NOMO-1 treated with DMSO at 0.1 percent for 48 hours (cell line): ENCODE measurements at regions not wholly inside any gene's neighbourhood (a gene's known extent, or its start where the extent isn't known, plus 50 kb on each side); places are given as distances from the start of the nearest gene placed in this dataset.

Experiments used
- DNase-seq: peaks from one replicate; lab custom pipeline; 2025; ENCODE audit not compliant: unreplicated experiment; lab: John Stamatoyannopoulos, UW

GRCh38 chr11:70735976-70736375 is 337.6 kb downstream of the CTTN start:
- no peak for DNase-seq

- no peak for DNase-seq
Observed at GRCh38 chr11:70736461-70736860, 338.1 kb downstream of the CTTN start.

DNA sequence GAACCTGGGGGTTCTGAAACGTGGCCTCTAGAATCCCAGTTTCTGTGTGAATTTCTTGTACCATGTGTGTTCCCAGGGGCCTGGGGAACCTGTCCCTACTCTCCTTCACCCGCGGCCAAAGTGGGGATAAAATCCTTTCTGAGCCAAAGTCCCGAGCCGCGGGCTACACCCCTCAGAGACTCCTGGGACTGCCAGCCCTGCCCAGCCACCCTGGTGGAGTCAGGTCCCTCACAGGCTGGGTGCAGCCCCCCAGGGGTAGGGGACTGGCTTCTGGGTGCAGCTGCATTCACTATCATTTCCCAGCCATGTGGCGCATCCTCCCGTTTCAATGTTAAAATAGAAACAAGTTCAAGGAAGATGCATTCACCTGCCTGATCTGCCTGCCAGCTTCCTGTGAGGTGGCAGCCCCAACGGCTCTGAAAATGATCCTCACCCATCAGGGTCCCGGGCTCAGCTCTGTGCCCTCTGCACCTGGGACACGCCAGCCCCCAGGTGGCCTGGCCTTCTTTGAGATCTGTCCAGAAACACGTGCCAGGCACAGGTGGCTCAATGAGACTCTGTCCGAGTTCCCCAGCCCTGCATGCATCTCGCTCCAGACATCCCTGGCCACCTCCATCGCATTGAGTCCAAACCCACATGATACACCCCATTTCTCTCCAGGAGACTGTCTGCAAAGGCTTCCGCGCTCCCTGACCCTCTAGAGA is 338.8 kb downstream of the CTTN start:
- no peak for DNase-seq

DNA sequence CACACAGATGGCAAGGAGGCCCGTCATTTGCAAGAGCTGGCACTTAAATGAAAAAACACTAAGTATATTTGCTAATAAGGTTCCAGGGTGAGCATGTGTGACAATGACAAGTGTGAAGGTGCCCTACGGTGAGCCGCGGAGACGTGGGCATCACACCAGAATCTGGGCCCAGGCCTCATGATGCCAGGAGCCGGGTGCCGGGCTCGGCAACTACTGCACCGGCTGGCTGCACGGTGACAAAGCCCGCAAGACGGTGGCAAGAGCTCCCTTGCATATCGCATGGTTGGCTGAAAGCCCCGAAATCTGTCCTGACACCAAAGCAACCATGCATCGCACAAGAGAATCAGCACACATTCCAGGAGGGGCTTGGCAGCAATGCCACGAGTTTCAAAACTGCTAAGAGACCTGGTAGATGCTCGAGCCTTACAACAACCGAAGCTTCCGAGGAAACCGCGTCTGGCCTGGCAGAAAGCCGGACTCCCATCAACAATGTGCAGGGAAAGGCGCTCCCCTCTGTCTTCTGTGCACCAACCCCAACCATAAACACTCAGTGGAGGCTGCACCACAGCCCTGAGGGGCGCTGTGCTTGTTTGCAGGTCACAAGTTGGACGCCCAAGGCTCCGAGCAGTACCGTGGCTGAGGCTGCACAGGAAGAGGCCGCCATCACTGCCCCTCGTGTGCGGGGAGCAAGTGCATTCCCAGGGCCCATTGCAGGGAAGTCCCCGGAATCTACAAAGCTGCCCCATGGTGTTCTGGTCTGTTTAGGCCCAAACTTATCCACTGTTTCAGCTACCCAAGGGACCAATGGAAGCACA is 339.7 kb downstream of the CTTN start:
- DNase-seq, result no peak

- DNase-seq, result no peak
Observed at GRCh38 chr11:70738661-70739060, 340.3 kb downstream of the CTTN start.

- no peak for DNase-seq
Observed at GRCh38 chr11:70739091-70739490, 340.8 kb downstream of the CTTN start.

- DNase-seq, result no peak
Observed at GRCh38 chr11:70739811-70740487, 341.6 kb downstream of the CTTN start.

GRCh38 chr11:70740488-70740851 is 342.1 kb downstream of the CTTN start:
- DNase-seq, result no peak

GRCh38 chr11:70741085-70741484 is 342.8 kb downstream of the CTTN start:
- no peak for DNase-seq

DNA sequence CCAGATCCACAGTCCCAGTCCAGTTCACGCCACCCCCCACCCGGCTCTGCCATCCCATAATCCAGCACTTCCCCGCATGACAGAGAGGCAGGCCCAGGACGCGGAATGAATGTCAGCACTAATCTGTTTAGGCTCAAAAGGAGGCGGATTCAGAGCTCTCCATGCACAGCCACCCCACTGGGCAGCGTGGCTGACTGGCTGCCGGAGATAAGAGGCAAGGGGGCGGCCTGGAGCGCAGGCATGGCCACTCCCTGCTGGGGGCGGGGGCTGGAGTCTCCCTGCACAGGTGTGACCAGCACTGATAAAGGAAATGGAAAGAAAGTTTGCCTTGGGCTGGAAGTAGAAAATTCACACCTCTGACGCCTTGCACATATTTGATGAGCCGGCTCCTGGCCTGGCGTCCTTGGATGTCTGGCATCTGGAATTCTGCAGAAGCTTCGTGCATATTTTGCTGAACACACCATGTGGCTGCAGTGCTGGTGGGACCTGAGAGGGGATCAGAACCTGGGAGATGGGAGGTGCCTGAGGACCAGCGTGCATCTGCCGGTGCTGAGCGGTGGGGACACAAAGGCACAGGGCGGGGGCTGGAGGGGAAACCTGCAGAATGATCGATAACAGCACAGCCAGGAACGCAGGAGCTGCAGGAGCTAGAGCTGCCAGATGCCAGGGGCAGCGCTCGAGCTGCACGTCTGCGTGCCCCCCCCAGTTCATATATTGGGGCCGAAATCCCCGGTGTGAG is 344.4 kb downstream of the CTTN start:
- no peak for DNase-seq

GRCh38 chr11:70743329-70743728 is 345.0 kb downstream of the CTTN start:
- no peak for DNase-seq

GRCh38 chr11:70743941-70744351 is 345.6 kb downstream of the CTTN start:
- no peak for DNase-seq

DNA sequence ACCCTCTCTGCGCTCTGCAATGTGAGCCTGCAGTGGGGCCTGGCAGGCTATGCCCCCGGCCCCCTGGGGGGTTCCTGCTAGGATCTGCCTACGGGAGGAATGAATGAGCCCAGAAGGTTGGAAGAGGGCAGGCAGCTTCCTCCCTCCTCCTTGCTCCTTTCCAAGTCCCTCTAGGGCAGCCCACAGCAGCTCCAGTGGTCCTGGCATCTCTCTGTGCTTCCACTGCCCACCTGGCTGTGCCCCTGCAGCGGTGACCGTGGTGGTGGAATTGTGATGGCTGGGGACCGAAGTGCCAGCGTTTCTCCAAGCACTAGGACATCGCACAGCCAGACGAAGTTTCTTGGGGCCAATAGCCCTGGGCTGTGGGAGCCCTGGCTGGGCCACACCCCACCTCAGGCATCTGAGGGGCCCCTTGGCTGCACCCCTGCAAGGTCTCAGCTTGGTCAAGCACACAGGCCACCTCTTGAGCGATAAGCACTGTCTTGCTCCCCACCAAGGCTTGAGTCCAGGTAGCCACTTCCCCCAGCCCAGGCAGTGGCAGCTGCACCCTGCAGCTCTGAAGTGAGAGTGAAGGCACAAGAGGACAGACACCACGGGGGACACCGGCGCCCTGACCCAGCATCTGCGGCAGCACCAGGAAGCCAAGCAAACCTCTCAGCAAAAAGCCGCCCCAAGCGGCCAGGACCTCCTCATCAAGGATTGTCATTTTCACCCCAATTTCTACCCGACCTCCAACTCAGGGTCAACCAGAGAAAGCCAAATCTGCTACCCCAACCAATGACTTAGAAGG is 346.3 kb downstream of the CTTN start:
- DNase-seq, result no peak

- no peak for DNase-seq
Observed at GRCh38 chr11:70745451-70745850, 347.1 kb downstream of the CTTN start.

- DNase-seq, result no peak
Observed at GRCh38 chr11:70745941-70746340, 347.6 kb downstream of the CTTN start.

DNA sequence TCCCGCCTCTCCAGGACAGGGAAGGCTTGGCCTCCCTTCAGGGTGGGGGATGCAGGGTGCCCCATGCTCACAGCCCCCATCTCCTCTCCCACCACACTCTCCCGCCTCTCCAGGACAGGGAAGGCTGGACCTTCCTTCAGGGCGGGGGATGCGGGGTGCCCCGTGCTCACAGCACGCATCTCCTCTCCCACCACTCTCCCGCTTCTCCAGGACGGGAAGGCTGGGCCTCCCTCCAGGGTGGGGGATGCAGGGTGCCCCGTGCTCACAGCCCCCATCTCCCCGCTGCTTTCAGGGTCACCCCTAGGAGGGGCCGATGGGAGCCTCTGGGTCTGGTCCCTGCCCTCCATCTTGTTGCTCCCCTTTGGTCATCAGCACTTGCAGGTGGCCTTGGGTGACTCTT is 348.0 kb downstream of the CTTN start:
- DNase-seq, result no peak

DNA sequence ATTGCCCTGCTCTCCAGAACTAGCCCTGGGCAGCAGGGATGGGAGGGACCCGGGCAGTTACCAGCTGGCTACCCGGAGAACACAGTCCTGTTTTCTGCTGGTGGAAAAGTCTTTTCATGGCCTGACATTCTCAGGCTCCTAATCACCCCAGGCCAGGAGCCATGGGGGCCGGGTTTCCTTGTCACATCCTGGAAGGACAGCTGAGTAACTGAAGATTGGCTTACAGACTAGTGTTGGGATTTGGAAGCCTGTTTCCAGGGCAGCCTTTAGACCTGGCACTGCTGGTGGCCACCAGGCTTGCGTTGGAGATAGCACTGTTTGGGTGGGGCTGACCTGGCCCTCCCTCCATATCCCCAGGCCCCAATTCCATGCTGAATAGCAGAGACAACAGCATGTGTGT is 349.0 kb downstream of the CTTN start:
- no peak for DNase-seq

DNA sequence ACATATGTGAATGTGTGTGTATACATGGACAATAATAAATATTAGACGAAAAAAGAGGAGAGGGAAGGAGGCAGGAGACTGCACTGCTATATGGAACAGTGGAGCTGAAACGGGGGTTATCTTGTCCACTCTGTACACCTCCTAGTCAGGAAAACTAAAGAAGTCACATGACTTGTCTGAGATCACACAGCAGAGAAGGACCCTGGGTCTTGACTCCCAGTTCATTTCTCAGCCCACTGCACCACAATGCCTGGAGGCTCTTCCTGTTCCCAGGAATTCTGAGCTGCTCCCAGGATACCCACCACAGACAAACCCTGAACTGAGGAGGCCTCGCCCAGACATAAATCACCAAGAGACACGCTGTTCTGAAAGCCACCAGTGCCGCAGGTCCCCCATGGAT is 349.6 kb downstream of the CTTN start:
- DNase-seq, result no peak

- no peak for DNase-seq
Observed at GRCh38 chr11:70751142-70751734, 352.9 kb downstream of the CTTN start.
